ENCODE measurements at regions not wholly inside any gene's neighbourhood (a gene's known extent, or its start where the extent isn't known, plus 50 kb on each side); places are given as distances from the start of the nearest gene placed in this dataset.

- no peak for TF ChIP-seq EZH2 (optimal IDR thresholded peaks at IDR 0.05; ENCODE audit: low read depth, low read length)
- TF ChIP-seq CTCF (IDR thresholded peaks at IDR 0.05; ENCODE audit: low read length): no peak
These were observed 73.2 kb downstream of the GPR37 start for GRCh38 chr7:124692425-124692824.

All from MM.1S (cell line).